Pancreas (tissue), 10 donors: ENCODE measurements at regions not wholly inside any gene's neighbourhood (a gene's known extent, or its start where the extent isn't known, plus 50 kb on each side); places are given as distances from the start of the nearest gene placed in this dataset.
A peak's percentile ranks its signal among the peaks of the same experiment; 100 is the strongest.
"Not testable (repeated sequence)": the region's sequence is repeated elsewhere in the genome, so short reads cannot be mapped to it uniquely, and the experiment has no call there.

Experiments
- ATAC-seq, 4 donors: fragments of 200-7000 bp; cut with Tn5 transposase; one replicate each; pipeline versions ENCODE4 v1.8.0 to v1.9.1; 2020; ENCODE audit warnings: mild to moderate bottlenecking in 4 of 4, moderate library complexity in 4 of 4
- DNase-seq, 6 donors: peaks; one replicate each; pipeline ENCODE4 v3.0.0-alpha.2; 2020
- FAIRE-seq: peaks from 2 replicates; lab custom pipeline; 2012; peaks lifted over from hg19 to GRCh38; lab: Jason Lieb, UNC
- H3K27ac ChIP-seq, 4 donors: fragments of 200-600 bp; sonication (generic); 1 replicate in 3 of 4; 2 replicates in 1 of 4; pipeline versions ENCODE4 v1.5.0 to v1.8.0; 2020
- H3K27me3 ChIP-seq, 4 donors: fragments of 200-600 bp; one replicate each; pipeline ENCODE4 v1.8.0; 2021
- H3K36me3 ChIP-seq, 3 donors: fragments of 200-600 bp; sonication (generic) in 1 of 3; one replicate each; pipeline versions ENCODE4 v1.5.0 to v1.8.0; 2020 to 2021
- H3K4me1 ChIP-seq, 3 donors: fragments of 200-600 bp; one replicate each; pipeline ENCODE4 v1.8.0; 2021
- H3K4me3 ChIP-seq, 4 donors: fragments of 200-600 bp; sonication (generic) in 2 of 4; one replicate each; pipeline versions ENCODE4 v1.5.0 to v1.8.0; 2020 to 2021
- H3K9me3 ChIP-seq, 4 donors: fragments of 200-600 bp; one replicate each; pipeline ENCODE4 v1.8.0; 2021
- WGBS, 2 donors: extraction: QIAGEN DNeasy Blood & Tissue Kit; methylation state at CpG; one replicate each; pipeline ENCODE4 v1.1.7; 2013; 5-methylcytosine and 5-hydroxymethylcytosine counted together
- intact Hi-C, 3 donors: fragments of 100-400 bp; cut with DNase I; formaldehyde crosslinking; loops; one replicate each; pipeline versions ENCODE4 v1.11.1 to v1.14.2; 2022
- TF ChIP-seq, protein P1 (sequence below), 4 donors: fragments of 200-600 bp; sonication (generic) in 3 of 4; IDR thresholded peaks; one replicate each; pipeline versions ENCODE4 v1.5.0 to v1.8.0; 2021; ENCODE audit warnings: antibody characterized with exemption in 4 of 4
- donor health status: healthy with polysubstance abuse.
- donor health status: DM: no; HTN: no; CAD: no; lungs with moderate emphysema.
- donor health status: DM: no; HTN: no; CAD: no.
- donor health status: control.
- donor health status: control.
- donor health status: Bipolar disorder and iron deficiency.
- donor health status: DM: yes; HTN: yes; CAD: no.
- donor health status: DM: no; HTN: no; CAD: no.
- donor health status: DM: no; HTN: no; CAD: no.
- donor health status: DM: yes; HTN: yes; CAD: no.

GRCh38 chr3:113377158-113377557 lies 64.1 kb downstream of the CFAP44 start:
- H3K27me3 ChIP-seq = no peaks in the 10 kb centered on the region
- no peak overlapping the region for H3K4me3 ChIP-seq
- no peaks in the 10 kb centered on the region for H3K36me3 ChIP-seq
- intact Hi-C loops = no loop called here
- peak; percentile 75 to 95 (median 86) for ATAC-seq
- no peak overlapping the region for H3K27ac ChIP-seq
- H3K4me1 ChIP-seq = peaks cover 0 to 7% (median 0%) of the 10 kb centered on the region in 3 donors
- H3K9me3 ChIP-seq = no peaks in the 10 kb centered on the region
- TF ChIP-seq, protein P1, sequence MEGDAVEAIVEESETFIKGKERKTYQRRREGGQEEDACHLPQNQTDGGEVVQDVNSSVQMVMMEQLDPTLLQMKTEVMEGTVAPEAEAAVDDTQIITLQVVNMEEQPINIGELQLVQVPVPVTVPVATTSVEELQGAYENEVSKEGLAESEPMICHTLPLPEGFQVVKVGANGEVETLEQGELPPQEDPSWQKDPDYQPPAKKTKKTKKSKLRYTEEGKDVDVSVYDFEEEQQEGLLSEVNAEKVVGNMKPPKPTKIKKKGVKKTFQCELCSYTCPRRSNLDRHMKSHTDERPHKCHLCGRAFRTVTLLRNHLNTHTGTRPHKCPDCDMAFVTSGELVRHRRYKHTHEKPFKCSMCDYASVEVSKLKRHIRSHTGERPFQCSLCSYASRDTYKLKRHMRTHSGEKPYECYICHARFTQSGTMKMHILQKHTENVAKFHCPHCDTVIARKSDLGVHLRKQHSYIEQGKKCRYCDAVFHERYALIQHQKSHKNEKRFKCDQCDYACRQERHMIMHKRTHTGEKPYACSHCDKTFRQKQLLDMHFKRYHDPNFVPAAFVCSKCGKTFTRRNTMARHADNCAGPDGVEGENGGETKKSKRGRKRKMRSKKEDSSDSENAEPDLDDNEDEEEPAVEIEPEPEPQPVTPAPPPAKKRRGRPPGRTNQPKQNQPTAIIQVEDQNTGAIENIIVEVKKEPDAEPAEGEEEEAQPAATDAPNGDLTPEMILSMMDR (IDR thresholded peaks at IDR 0.05) = no peak
- no peak for FAIRE-seq
- DNase-seq = no peak

DNA sequence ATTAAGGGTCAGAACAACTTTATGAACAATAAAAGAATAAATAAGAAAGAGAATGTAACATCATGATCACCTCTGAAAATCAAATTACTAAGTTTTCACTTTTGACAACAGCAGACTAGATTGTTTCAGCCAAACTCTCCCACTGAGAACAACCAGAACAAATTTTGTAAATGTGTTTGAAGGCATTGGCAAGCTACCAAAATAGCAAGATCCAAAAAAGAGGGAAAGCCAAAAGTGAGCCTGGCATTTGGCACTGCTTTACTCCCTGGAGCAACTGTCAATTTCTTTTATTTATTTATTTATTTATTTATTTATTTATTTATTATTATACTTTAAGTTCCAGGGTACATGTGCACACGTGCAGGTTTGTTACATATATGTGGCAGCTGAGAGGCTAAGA lies 67.2 kb downstream of the CFAP44 start:
- intact Hi-C loops = no loop called here
- H3K36me3 ChIP-seq = no peaks in the 10 kb centered on the region
- DNase-seq (no peak), ATAC-seq (no peak), FAIRE-seq (no peak)
- WGBS, 2 donors = 60 to 82% methylated on average over 1 of the region's 1 CpG
- TF ChIP-seq, protein P1 (IDR thresholded peaks at IDR 0.05) = no peak
- no peak overlapping the region for H3K27ac ChIP-seq
- no peaks in the 10 kb centered on the region for H3K9me3 ChIP-seq
- no peak overlapping the region for H3K4me3 ChIP-seq
- H3K27me3 ChIP-seq = no peaks in the 10 kb centered on the region
- H3K4me1 ChIP-seq = peaks cover 0 to 7% (median 0%) of the 10 kb centered on the region in 3 donors

- intact Hi-C loops, H3K27ac ChIP-seq, FAIRE-seq, H3K27me3 ChIP-seq, H3K4me3 ChIP-seq, H3K36me3 ChIP-seq, ATAC-seq, H3K4me1 ChIP-seq, H3K9me3 ChIP-seq: not testable (repeated sequence)
- peak in 1 of 6 donors; percentile 37 for DNase-seq
- 83 to 88% methylated on average over 7 of the region's 7 CpGs for WGBS, 2 donors
Measured at GRCh38 chr3:113366800-113367199, 74.5 kb downstream of the CFAP44 start.

- ATAC-seq, intact Hi-C loops, H3K36me3 ChIP-seq, FAIRE-seq, H3K9me3 ChIP-seq, H3K27ac ChIP-seq, DNase-seq, H3K4me3 ChIP-seq, H3K4me1 ChIP-seq, H3K27me3 ChIP-seq: not testable (repeated sequence)
- WGBS, 2 donors = 98% methylated on average over 5 of the region's 5 CpGs
Measured at GRCh38 chr3:113355340-113355739, 86.0 kb downstream of the CFAP44 start.

DNA sequence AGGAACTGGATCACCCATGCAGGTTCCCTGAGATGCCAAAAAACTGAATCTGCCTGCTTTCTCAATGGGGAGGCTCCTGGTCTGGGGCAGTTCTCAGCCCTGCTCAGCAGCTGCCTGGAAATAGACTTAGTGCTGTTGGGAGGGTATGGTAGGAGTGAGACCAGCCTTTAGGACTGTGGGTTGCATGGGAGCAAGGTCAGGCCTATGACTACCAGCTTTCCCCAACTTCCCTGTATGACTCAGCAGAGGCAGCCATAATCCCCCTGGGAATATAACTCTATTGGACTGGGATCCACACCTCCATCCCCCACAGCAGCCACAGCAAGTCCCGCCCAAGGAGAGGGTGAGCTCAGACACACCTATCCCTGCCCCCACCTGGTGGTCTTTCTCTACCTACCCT lies 87.0 kb downstream of the CFAP44 start:
- FAIRE-seq = no peak

GRCh38 chr3:113353678-113354077 lies 87.6 kb downstream of the CFAP44 start:
- FAIRE-seq (no peak), ATAC-seq (peak in 3 of 4 donors; percentile 64 to 86 (median 66)), DNase-seq (no peak)
- H3K4me1 ChIP-seq = no peaks in the 10 kb centered on the region
- H3K27me3 ChIP-seq = no peaks in the 10 kb centered on the region
- WGBS, 2 donors = 20 to 25% methylated on average over 1 of the region's 1 CpG
- TF ChIP-seq, protein P1 (IDR thresholded peaks at IDR 0.05) = no peak
- no peak overlapping the region for H3K27ac ChIP-seq
- intact Hi-C loops = no loop called here
- H3K9me3 ChIP-seq = no peaks in the 10 kb centered on the region
- no peaks in the 10 kb centered on the region for H3K36me3 ChIP-seq
- H3K4me3 ChIP-seq = no peak overlapping the region

More for the DNA sequence above, 87.0 kb downstream of the CFAP44 start:
- Histone ChIP-seq H3K4me1 (no peaks in the 10 kb centered on the region), H3K36me3 (no peaks in the 10 kb centered on the region), H3K4me3 (no peak overlapping the region), H3K9me3 (no peaks in the 10 kb centered on the region), H3K27me3 (no peaks in the 10 kb centered on the region), H3K27ac (no peak overlapping the region)
- WGBS, 2 donors = 94 to 96% methylated on average over 1 of the region's 1 CpG
- DNase-seq (no peak), ATAC-seq (no peak)
- intact Hi-C loops = no loop called here
- TF ChIP-seq, protein P1 (IDR thresholded peaks at IDR 0.05) = no peak
